ENCODE measurements at regions not wholly inside any gene's neighbourhood (a gene's known extent, or its start where the extent isn't known, plus 50 kb on each side); places are given as distances from the start of the nearest gene placed in this dataset.

DNA sequence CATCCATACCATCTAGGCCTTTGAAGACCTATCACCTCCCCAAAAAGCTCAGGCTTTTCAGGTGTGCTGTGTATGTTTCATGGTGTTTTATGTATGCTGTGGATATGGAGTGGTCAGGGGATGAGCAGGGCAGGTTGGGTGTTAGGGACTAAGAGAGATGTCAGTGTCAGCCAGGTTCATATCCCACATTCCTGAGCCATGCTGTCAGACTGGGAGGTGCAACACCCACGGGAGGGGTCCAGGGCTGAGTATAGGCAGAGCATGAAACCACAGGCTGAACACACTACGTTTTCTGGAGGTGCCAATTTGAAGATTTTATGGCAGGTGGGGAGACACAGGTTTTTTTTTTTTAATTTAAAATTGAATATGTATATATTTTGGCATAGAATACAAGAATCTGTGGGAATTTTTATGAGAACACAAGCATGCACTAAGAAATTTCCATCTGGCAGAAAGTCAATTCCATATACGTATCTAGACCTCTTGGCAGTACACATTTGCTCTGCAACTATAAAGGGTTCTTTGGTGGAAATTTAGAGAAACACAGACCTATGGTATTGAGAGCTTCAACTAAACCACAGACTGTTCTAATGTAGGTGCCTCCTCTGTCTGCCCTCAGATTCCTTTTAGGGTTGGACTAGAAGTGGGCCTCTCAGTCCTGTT is 101.9 kb upstream of the RNU6-1 start:
- TF ChIP-seq, protein P1, sequence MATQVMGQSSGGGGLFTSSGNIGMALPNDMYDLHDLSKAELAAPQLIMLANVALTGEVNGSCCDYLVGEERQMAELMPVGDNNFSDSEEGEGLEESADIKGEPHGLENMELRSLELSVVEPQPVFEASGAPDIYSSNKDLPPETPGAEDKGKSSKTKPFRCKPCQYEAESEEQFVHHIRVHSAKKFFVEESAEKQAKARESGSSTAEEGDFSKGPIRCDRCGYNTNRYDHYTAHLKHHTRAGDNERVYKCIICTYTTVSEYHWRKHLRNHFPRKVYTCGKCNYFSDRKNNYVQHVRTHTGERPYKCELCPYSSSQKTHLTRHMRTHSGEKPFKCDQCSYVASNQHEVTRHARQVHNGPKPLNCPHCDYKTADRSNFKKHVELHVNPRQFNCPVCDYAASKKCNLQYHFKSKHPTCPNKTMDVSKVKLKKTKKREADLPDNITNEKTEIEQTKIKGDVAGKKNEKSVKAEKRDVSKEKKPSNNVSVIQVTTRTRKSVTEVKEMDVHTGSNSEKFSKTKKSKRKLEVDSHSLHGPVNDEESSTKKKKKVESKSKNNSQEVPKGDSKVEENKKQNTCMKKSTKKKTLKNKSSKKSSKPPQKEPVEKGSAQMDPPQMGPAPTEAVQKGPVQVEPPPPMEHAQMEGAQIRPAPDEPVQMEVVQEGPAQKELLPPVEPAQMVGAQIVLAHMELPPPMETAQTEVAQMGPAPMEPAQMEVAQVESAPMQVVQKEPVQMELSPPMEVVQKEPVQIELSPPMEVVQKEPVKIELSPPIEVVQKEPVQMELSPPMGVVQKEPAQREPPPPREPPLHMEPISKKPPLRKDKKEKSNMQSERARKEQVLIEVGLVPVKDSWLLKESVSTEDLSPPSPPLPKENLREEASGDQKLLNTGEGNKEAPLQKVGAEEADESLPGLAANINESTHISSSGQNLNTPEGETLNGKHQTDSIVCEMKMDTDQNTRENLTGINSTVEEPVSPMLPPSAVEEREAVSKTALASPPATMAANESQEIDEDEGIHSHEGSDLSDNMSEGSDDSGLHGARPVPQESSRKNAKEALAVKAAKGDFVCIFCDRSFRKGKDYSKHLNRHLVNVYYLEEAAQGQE (IDR thresholded peaks at IDR 0.05; ENCODE audit: insufficient read depth in 1 of 2, low read depth in 2 of 2, low read length in 1 of 2), result no peak
- TF ChIP-seq POLR2AphosphoS5 (IDR thresholded peaks at IDR 0.05; ENCODE audit: low read depth, low read length) (no peak), TCF7L2 (IDR thresholded peaks at IDR 0.05; ENCODE audit: low read depth, low read length) (no peak), SIN3A (IDR thresholded peaks at IDR 0.05; ENCODE audit: borderline replicate concordance, insufficient read depth, low read depth, low read length) (no peak), CTCF (IDR thresholded peaks at IDR 0.05) (no peak)
- intact Hi-C loops (cut with micrococcal nuclease; ENCODE audit: unreplicated experiment), result no loop called here
- Histone ChIP-seq H3K27ac (ENCODE audit: low read length) (peak overlapping the region; percentile 74), H3K4me3 (ENCODE audit: low read depth in 2 of 2, low read length in 2 of 2) (no peak overlapping the region), H3K4me1 (ENCODE audit: control insufficient read depth, insufficient read depth, low read length) (peaks cover 45% of the 10 kb centered on the region), H3K27me3 (ENCODE audit: control insufficient read depth, insufficient read depth, low read length) (no peaks in the 10 kb centered on the region), H3K9me3 (ENCODE audit: control insufficient read depth, insufficient read depth, low read depth, low read length) (no peaks in the 10 kb centered on the region), H3K36me3 (ENCODE audit: control insufficient read depth, insufficient read depth, low read length) (no peaks in the 10 kb centered on the region)
- in situ Hi-C loops (cut with HindIII; ENCODE audit: low pct_unique_long_range_greater_than_20kb, low sequenced_read_pairs), result no loop called here
- DNase-seq (ENCODE audit: low read depth, low spot score) (no peak), ATAC-seq (no peak)
- ChIA-PET CTCF (no interaction called here), POLR2A (no interaction called here)
- no TSS peak for BruUV-seq (replicated peaks)

- ChIA-PET CTCF (no interaction called here), POLR2A (no interaction called here)
- Histone ChIP-seq H3K27me3 (ENCODE audit: control insufficient read depth, insufficient read depth, low read length) (no peaks in the 10 kb centered on the region), H3K9me3 (ENCODE audit: control insufficient read depth, insufficient read depth, low read depth, low read length) (no peaks in the 10 kb centered on the region), H3K4me1 (ENCODE audit: control insufficient read depth, insufficient read depth, low read length) (peaks cover 43% of the 10 kb centered on the region), H3K36me3 (ENCODE audit: control insufficient read depth, insufficient read depth, low read length) (no peaks in the 10 kb centered on the region), H3K27ac (ENCODE audit: low read length) (peak overlapping the region; percentile 82; the same call in 1 of the 2 replicates), H3K4me3 (ENCODE audit: low read depth in 2 of 2, low read length in 2 of 2) (no peak overlapping the region)
- ATAC-seq (no peak), DNase-seq (ENCODE audit: low read depth, low spot score) (no peak)
- in situ Hi-C loops (cut with HindIII; ENCODE audit: low pct_unique_long_range_greater_than_20kb, low sequenced_read_pairs), result no loop called here
- BruUV-seq (replicated peaks), result no TSS peak
- TF ChIP-seq SIN3A (IDR thresholded peaks at IDR 0.05; ENCODE audit: borderline replicate concordance, insufficient read depth, low read depth, low read length) (no peak), POLR2AphosphoS5 (IDR thresholded peaks at IDR 0.05; ENCODE audit: low read depth, low read length) (no peak), TCF7L2 (IDR thresholded peaks at IDR 0.05; ENCODE audit: low read depth, low read length) (no peak), CTCF (IDR thresholded peaks at IDR 0.05) (no peak)
- TF ChIP-seq, protein P1 (IDR thresholded peaks at IDR 0.05; ENCODE audit: insufficient read depth in 1 of 2, low read depth in 2 of 2, low read length in 1 of 2), result no peak
- intact Hi-C loops (cut with micrococcal nuclease; ENCODE audit: unreplicated experiment), result no loop called here
These were observed 103.6 kb upstream of the RNU6-1 start for GRCh38 chr15:67943475-67943874.

Measured in Panc1 (cell line).